OCI-LY7 (cell line): ENCODE measurements at regions not wholly inside any gene's neighbourhood (a gene's known extent, or its start where the extent isn't known, plus 50 kb on each side); places are given as distances from the start of the nearest gene placed in this dataset.

Source experiments
- BruUV-seq: library from RNA; stranded (reverse); fragments of 400-500 nt; replicated peaks from 2 replicates; lab custom pipeline; 2021; lab: Mats Ljungman, UMichigan
- CTCF ChIA-PET: fragments of 300-600 bp; sonication (Branson Sonifier 250); formaldehyde crosslinking; loops from one replicate; lab custom pipeline; 2022; ENCODE audit warnings: antibody characterized with exemption; ENCODE audit not compliant: unreplicated experiment; lab: Charles Lee
- POLR2A ChIA-PET: fragments of 300-600 bp; sonication (Branson Sonifier 250); formaldehyde crosslinking; loops from one replicate; lab custom pipeline; 2022; ENCODE audit warnings: antibody characterized with exemption; lab: Charles Lee
- DNase-seq: peaks from one replicate; pipeline ENCODE4 v3.0.0-alpha.2; 2015; ENCODE audit warnings: low spot score
- H2AFZ ChIP-seq: fragments of 200-600 bp; sonication (generic), shearing (Covaris generic); 2 replicates; pipeline ENCODE4 v1.6.1; 2014; ENCODE audit warnings: mild to moderate bottlenecking, antibody characterized with exemption, low read length, moderate library complexity
- H3K27ac ChIP-seq: fragments of 200-600 bp; sonication (generic); 2 replicates; pipeline ENCODE4 v1.5.1; 2014; ENCODE audit warnings: mixed run types, low read depth, mild to moderate bottlenecking, moderate library complexity, low read length, inconsistent platforms; ENCODE audit not compliant: poor library complexity, severe bottlenecking
- H3K36me3 ChIP-seq: fragments of 200-600 bp; sonication (generic); 2 replicates; pipeline ENCODE4 v1.6.1; 2014; ENCODE audit warnings: mild to moderate bottlenecking, antibody characterized with exemption, low read length, moderate library complexity, mixed read lengths; ENCODE audit not compliant: insufficient read depth
- H3K4me1 ChIP-seq: fragments of 200-600 bp; sonication (generic); 2 replicates; pipeline ENCODE4 v1.5.1; 2014; ENCODE audit warnings: mild to moderate bottlenecking, low read length; ENCODE audit not compliant: insufficient read depth, poor library complexity, severe bottlenecking
- H3K4me2 ChIP-seq: fragments of 200-600 bp; sonication (generic); 2 replicates; pipeline ENCODE4 v1.6.1; 2014; ENCODE audit warnings: mild to moderate bottlenecking, low read length
- H3K4me3 ChIP-seq: fragments of 200-600 bp; sonication (generic); 2 replicates; pipeline ENCODE4 v1.5.1; 2014; ENCODE audit warnings: mild to moderate bottlenecking, low read depth, low read length; ENCODE audit not compliant: poor library complexity, severe bottlenecking
- H3K79me2 ChIP-seq: fragments of 200-600 bp; sonication (generic); 2 replicates; pipeline ENCODE4 v1.6.1; 2016; ENCODE audit warnings: low read depth, mild to moderate bottlenecking, low read length, moderate library complexity, mixed read lengths; ENCODE audit not compliant: insufficient read depth
- H3K9me2 ChIP-seq: fragments of 200-600 bp; sonication (generic); 2 replicates; pipeline ENCODE4 v1.6.1; 2016; ENCODE audit warnings: mild to moderate bottlenecking, low read length, mixed read lengths; ENCODE audit not compliant: insufficient read depth
- H3K9me3 ChIP-seq: fragments of 200-600 bp; sonication (generic); 2 replicates; pipeline ENCODE4 v1.6.1; 2014; ENCODE audit warnings: mild to moderate bottlenecking, mixed run types, low read length, mixed read lengths
- H4K20me1 ChIP-seq: fragments of 200-600 bp; sonication (generic); 2 replicates; pipeline ENCODE4 v1.6.1; 2014; ENCODE audit warnings: mild to moderate bottlenecking, antibody characterized with exemption, low read length, moderate library complexity, mixed read lengths; ENCODE audit not compliant: insufficient read depth
- CTCF ChIP-seq: fragments of 200-600 bp; sonication (generic); conservative IDR thresholded peaks from 2 replicates; pipeline ENCODE4 v1.5.1; 2014; ENCODE audit warnings: mild to moderate bottlenecking, antibody characterized with exemption, low read length, moderate library complexity, mixed read lengths
- EZH2phosphoT487 ChIP-seq: fragments of 200-600 bp; sonication (generic); IDR thresholded peaks from 2 replicates; pipeline ENCODE4 v1.6.1; 2018; ENCODE audit warnings: low read depth, borderline replicate concordance, mild to moderate bottlenecking, mixed run types, antibody characterized with exemption, low read length, moderate library complexity, mixed read lengths
- intact Hi-C: fragments of 100-400 bp; cut with micrococcal nuclease; formaldehyde crosslinking; loops from one replicate; pipeline ENCODE4 v1.10.0; 2022; ENCODE audit not compliant: unreplicated experiment

GRCh38 chr2:62443471-62443870 is 62.5 kb downstream of the TMEM17 start:
- no TSS peak for BruUV-seq
- no peaks in the 10 kb centered on the region for H3K36me3 ChIP-seq
- H4K20me1 ChIP-seq: no peaks in the 10 kb centered on the region
- H3K4me2 ChIP-seq: no peak overlapping the region
- no peak for TF ChIP-seq CTCF
- no peak for TF ChIP-seq EZH2phosphoT487
- DNase-seq: no peak
- intact Hi-C loops: no loop called here
- no peak overlapping the region for H3K27ac ChIP-seq
- no peaks in the 10 kb centered on the region for H3K9me3 ChIP-seq
- H3K9me2 ChIP-seq: no peaks in the 10 kb centered on the region
- ChIA-PET CTCF (no interaction called here), POLR2A (interaction anchor here (0.6 kb wide), 2 partner anchors 347 to 482 kb away, joined by 3 read pairs; no protein-coding TSS in a partner anchor)
- no peak overlapping the region for H3K4me3 ChIP-seq
- H3K79me2 ChIP-seq: no peaks in the 10 kb centered on the region
- H3K4me1 ChIP-seq: no peaks in the 10 kb centered on the region
- H2AFZ ChIP-seq: no peak overlapping the region

- ChIA-PET CTCF (no interaction called here), POLR2A (no interaction called here)
- H4K20me1 ChIP-seq: no peaks in the 10 kb centered on the region
- no peak for TF ChIP-seq EZH2phosphoT487
- no peak for TF ChIP-seq CTCF
- no peak overlapping the region for H3K4me3 ChIP-seq
- no peak for DNase-seq
- H3K9me2 ChIP-seq: no peaks in the 10 kb centered on the region
- intact Hi-C loops: no loop called here
- no peaks in the 10 kb centered on the region for H3K4me1 ChIP-seq
- H3K27ac ChIP-seq: no peak overlapping the region
- no peaks in the 10 kb centered on the region for H3K79me2 ChIP-seq
- no peak overlapping the region for H2AFZ ChIP-seq
- no peaks in the 10 kb centered on the region for H3K36me3 ChIP-seq
- H3K9me3 ChIP-seq: no peaks in the 10 kb centered on the region
- H3K4me2 ChIP-seq: no peak overlapping the region
- BruUV-seq: no TSS peak
Measured at GRCh38 chr2:62441824-62442223, 64.2 kb downstream of the TMEM17 start.

- Histone ChIP-seq H3K9me3 (no peaks in the 10 kb centered on the region), H3K4me1 (no peaks in the 10 kb centered on the region), H3K9me2 (no peaks in the 10 kb centered on the region), H3K4me2 (no peak overlapping the region), H4K20me1 (no peaks in the 10 kb centered on the region), H3K36me3 (no peaks in the 10 kb centered on the region), H2AFZ (no peak overlapping the region), H3K4me3 (no peak overlapping the region), H3K27ac (no peak overlapping the region), H3K79me2 (no peaks in the 10 kb centered on the region)
- BruUV-seq: no TSS peak
- ChIA-PET CTCF (no interaction called here), POLR2A (no interaction called here)
- no peak for DNase-seq
- intact Hi-C loops: no loop called here
- TF ChIP-seq EZH2phosphoT487 (no peak), CTCF (no peak)
Measured at GRCh38 chr2:62441421-62441820, 64.6 kb downstream of the TMEM17 start.
